SK-MEL-5 (cell line): ENCODE measurements at regions not wholly inside any gene's neighbourhood (a gene's known extent, or its start where the extent isn't known, plus 50 kb on each side); places are given as distances from the start of the nearest gene placed in this dataset.

ENCODE experiments used
- DNase-seq: peaks from one replicate; pipeline ENCODE4 v3.0.0-alpha.2; 2016; ENCODE audit warnings: low read depth, low spot score
- in situ Hi-C: cut with HindIII; loops from 2 replicates; pipeline ENCODE4 v1.10.0; 2016; ENCODE audit warnings: low sequenced_read_pairs, high pct_unique_total_duplicates, low pct_unique_long_range_greater_than_20kb

DNA sequence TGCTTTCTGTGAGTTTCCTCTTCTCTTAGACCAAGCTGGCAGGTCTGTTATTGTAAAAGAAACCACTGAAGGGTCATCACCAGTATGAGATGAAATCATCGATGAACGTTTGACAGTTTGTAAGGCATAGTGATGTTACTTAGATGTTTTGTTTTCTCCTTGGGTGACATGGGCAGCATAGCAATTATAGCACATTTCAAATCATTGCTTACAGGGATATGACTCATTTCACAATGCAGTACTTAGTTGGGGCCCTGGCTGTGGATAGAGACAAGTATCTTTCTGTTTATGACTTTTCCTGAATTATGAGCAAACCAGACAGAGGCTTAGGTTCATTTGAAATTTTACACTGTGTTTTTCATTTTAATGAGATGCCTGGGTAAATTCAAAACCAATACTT, 313.0 kb downstream of the RWDD3 start:
- in situ Hi-C loops = no loop called here
- DNase-seq = no peak

DNA sequence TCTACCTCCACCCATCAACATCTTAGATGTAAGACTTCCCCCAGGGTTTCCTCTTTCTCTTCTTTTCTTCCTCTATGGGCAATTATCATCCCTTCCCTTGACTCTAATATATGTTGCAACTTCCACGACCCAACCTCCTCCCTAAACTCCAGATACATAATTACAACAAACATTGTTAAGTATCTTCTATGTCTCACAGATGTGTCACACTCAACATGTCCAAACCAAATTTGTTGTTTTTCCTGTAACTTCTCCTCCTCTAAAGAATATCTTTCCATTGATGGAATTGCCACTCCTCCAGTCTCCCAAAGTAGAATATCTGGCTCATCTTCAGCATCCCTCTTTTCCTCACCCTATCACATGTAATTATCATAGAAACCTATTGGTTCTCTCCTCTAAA, 314.2 kb downstream of the RWDD3 start:
- in situ Hi-C loops = no loop called here
- DNase-seq = no peak

DNA sequence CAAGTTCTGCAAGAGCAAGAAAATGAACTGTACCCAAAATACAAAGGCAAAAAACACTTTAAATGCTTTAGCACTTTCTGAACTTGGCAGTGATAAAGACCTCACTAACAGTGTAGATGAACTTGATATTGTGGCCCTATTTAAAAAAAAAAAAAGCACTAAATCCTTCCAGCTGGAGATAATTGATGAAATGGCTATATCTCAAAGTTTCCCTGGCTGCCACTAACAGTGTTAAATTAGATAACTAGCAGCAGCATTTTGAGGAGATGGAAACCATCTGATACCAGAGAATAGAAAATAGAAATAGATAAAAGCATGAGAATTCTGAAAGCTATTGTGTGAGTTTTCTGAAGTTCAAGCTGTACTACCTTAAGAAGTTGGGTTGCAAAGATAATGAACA, 317.2 kb downstream of the RWDD3 start:
- DNase-seq = no peak
- in situ Hi-C loops = no loop called here

DNA sequence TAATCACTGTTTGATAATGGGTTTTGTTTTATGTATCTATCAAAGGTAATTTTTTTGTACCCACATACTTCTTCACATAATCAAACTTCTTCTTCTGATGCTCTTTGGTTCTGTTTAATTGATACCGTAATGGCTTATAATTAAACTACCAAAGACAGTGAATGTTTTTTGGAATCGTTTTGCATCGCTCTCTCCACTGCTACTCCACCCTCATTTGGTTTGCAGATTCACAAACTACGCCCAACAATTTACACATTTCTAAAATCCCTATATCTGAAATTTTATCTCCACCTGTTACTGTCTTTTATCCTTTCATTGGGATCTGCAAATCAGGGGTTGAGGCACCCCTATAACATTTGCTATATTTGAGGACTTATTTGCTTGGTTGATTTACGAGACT, 319.6 kb downstream of the RWDD3 start:
- DNase-seq = no peak
- in situ Hi-C loops = no loop called here

DNA sequence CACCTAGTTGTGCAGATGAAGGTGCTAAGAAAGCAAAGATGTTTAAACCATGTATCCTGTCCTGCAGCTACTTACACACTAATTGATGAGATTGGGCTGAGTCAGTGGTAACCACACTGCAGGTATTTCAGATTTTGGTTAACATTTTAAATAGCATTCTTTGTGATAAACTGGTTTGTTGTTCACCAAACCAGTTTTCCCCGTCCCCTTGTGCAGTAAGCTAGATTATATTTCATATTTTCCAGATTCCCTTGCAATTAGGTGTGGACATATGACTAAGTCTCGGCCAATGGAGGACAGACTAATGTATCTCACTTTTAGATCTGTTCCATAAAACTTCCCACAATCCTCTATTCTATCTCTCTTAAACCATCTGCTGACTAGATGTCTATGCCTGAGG, 320.4 kb downstream of the RWDD3 start:
- in situ Hi-C loops = no loop called here
- DNase-seq = no peak

DNA sequence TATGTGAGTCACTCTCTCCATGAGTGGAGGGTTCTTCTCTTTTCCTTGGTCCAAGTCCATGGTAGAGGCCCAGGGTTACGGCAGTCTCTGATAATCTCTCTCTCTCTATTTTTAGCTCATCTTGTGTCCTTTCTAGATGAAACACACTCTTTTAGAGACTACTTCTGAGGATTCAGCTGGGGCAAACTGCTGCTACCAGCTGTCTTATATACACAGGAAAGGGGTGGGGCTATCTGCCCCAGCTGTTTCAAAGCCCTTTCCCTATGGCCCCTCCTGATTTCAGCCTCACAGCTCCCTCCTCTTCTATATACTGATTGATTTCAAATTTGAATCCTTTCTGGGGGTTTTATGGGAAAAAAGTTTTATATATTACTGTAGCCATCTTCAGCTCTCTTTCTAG, 324.8 kb downstream of the RWDD3 start:
- in situ Hi-C loops = no loop called here
- DNase-seq = no peak

DNA sequence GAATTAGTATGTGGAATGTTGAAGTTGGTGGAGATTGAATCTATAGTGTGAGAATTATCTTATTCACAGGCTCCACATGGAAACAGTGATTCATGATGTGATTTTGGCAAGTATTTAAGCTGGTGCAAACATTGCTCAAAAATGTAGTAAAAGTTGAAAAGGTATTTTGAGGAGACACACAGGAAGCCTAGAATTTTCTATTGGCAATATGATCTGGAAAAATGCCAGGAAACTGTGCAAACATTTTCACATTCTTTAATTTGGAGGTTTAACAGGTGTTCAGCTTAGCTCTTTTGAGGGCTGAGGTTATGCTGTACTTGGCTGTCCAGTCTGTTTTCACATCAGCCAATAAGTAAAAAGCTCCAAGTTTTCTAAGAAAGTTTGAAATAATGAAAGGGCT, 327.3 kb downstream of the RWDD3 start:
- in situ Hi-C loops = no loop called here
- no peak for DNase-seq

DNA sequence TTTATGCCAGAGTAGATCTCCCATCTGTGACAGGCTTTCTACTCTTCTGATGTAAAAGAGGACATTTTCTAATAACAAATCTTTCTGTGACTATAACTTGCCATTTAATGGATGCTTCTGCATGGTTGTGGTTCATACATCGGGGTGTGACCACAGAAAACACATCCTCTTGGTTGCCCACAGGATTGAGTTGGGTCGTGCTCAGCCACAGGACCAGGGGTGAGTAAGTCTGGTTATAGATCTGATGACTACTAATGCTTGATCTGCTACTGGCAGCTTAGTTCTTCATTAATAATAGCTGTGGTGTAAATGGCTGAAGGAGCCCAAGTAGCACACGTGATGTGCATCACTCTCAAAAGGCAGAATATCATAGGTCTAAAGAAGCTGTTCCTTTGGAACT, 328.2 kb downstream of the RWDD3 start:
- in situ Hi-C loops = no loop called here
- no peak for DNase-seq

DNA sequence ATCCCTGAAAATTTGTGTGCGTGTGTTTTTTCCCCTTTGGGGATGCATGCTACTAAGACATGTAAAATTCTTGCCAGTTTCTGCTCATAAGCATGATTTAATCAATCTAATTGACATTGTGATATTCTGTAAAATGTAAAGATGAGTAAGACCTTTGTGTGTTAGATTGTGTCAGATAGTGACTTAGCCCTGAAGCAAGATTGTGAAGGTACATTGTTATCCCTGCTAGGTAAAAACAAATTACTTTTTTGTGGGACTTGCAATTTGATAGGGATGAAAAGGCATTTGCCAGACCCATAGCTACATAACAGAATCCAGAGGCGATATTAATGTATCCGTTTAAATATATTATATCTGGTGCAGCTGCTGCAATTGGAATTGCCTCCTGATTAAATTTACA, 338.0 kb downstream of the RWDD3 start:
- no peak for DNase-seq
- in situ Hi-C loops = no loop called here

DNA sequence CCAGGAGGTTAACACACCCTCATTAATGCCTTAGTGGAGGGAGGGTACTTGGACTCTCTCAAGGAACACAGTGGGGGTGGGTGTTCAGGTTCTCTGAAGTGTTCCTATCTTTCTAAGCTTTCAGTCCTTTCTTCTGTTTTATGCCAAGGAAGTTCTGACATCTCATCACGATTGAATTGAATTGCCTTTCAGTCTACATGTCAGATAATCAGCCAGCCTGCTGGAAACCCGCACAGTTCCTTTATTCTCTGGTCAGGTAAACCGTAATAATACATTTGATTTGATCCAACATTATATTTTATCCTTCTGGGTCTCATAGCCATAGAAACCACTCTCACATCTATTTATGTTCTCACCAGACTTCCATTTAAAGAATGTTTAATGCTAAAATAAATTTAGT, 339.0 kb downstream of the RWDD3 start:
- in situ Hi-C loops = no loop called here
- no peak for DNase-seq

DNA sequence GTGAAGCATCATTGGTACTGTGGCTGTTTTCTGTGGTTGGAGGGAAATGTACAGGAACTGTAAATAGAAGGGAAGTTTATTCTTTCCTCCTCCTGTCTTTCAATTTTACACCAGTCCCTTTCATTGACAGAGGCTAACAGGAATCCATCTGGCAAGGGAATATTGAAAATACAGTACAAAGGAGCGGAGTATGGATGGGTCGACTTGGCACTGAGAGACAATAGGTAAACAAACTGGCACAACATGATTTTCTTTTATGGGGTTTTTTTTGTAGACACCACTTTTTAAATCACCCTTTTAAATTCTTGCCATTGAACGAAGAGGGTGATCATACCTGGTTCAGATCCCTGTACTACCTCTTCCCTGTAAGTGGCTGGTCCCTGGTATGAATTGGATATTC, 341.3 kb downstream of the RWDD3 start:
- no peak for DNase-seq
- in situ Hi-C loops = no loop called here

DNA sequence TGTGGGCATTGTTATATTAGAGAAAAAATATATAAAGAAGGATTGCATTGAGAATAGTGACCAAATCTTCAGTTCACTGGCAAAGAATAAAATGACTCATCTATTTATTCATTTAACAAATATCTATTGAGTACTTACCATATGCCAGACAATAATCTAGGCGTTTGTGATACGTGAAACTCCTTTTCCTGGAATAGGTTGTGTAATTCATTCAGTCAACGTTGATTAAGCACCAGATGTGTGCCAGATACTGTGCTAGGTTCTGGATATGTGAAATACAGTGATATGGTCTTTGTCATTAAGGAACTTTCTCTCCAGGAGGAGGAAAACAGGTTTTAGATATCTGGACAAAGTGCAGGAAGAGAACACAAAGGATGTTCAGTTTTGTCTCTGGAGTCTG, 344.5 kb downstream of the RWDD3 start:
- no peak for DNase-seq
- in situ Hi-C loops = no loop called here

DNA sequence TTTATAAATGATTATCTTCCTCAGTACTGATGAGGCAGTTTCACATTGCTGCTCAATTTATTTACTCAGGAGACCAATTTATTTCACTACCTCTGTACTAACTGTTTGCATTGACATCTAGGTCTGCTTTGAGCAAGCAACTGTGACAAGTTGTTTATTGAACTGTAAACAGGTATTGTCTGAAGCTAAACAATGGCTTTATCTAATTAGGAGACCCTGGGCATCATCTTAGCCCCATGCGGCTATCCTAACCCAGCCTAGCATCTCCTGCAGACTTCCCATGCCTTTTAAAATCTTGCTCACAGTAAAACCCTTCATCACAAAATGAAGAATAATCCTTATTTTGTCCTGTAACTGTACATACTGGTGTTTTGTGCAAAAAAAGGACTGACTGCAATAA, 348.2 kb downstream of the RWDD3 start:
- in situ Hi-C loops = no loop called here
- DNase-seq = no peak

DNA sequence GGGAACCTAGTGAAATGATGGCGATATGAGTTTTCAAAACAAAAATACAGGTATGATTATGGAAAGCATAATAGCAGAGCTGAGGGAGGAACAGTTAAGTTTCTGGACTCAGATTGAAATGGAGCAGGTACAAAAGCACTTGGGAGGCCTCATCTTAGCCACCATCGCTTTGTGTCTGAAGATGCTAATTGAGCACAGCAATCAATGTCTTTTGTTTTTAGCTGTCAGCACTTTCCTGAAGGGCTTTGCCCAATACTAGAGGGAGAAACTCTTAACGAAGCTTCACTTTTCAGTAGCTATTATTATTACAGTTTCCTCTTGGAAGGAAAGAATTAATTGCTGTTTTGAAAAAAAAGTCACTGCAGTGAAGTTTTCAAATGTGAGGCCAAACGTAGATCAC, 348.7 kb downstream of the RWDD3 start:
- in situ Hi-C loops = no loop called here
- no peak for DNase-seq

DNA sequence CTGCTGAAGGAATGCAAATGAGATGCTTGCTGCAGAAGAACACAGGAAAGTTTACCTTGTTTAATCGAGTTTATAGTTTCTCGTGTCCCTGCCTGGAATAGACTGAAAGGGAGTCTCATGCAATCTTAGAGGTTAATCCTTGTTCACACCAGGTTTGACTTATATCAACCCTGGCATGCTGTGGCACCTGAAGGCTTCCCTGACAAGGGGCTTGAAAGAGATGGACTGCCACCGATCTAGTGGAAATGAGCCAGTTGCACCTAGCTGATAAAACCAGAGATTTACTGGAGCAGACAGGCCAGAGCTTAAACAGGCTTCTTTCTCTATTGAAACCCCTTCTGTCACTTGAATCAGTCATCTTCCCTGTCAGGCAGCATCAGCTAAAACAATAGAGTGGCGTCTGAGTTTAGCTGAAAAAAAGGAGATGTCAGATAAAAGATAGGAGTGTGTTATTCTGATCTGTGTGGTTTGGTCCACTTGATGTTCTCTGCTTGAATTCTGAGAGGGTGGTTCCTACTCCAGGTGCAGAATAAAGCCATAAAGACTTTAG, 349.7 kb downstream of the RWDD3 start:
- DNase-seq = no peak
- in situ Hi-C loops = no loop called here

DNA sequence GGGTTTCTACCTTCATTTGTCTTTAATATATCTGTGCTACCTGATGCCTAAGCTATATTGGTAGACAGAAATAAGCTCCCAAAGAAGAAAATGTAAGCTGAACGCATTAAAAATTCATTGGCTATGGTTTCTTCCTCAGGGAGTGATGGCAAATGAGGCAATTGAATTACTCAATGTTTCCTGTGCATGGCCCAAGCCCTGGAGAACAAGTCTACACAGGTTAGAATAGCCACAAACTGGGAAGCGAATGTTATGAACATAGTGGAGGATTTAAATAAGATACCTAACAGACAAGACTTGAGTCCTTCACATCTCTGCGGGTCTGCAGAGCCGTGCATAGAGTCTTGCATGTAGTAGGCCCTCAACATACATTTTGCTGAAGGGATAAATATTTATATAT, 350.3 kb downstream of the RWDD3 start:
- DNase-seq = no peak
- in situ Hi-C loops = no loop called here

DNA sequence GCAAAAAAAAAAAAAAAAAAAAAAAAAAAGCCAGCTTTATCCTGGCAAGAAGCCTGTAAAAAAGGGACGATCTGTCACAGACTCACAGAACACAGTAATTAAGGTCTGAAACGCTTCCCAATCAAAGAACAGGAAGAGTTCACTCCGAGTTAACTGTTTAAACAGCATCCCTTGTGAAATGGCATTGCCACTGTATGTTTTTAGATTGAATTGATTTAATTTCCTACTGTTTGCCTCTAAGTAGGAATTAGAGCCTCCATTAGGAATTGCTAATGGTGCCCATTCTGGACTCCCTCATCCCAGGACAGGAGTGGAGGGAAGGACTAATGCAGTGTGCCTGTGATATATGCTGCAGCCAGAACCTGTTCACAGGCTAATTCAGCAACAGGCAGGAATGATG, 370.8 kb downstream of the RWDD3 start:
- in situ Hi-C loops = no loop called here
- DNase-seq = no peak

DNA sequence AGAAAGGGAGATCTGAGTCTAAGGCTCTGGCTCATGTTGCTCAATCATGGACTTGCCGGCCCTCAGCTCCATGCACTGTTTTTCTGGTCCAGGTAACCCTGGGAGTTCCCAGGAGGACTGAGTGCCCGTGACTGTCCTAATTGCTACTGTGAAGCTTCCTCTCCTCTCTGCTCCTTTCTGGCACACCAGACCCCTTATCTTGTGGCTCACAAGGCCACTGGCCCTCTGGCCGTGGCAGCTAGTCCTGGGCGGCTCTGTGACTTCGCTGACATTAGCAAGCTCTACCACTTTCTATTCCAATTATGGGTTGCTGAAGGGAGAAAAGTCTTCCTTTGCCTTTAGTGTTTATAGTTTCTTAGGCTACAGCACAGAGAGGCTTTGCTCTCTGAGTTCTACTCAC, 380.2 kb downstream of the RWDD3 start:
- no peak for DNase-seq

DNA sequence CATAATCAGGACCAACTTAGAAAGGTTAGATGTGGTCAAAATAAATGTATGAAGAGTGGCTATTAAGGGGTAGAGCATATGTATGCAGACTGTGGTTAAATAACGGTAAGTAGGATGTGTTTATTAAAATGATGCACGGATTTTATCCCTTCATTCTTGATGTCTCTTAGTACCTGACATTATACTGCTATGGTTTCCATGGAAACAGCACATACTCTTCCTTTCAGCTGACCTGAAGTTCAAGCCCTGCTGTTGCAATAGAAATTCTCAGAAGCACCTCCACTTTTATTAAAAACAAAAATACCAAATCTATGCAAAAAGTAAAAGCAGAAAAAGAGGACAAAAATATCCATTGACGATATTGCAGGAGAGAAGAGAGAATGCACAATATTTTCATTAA, 381.4 kb downstream of the RWDD3 start:
- in situ Hi-C loops = no loop called here
- no peak for DNase-seq

More for the DNA sequence above, 380.2 kb downstream of the RWDD3 start:
- in situ Hi-C loops = no loop called here

DNA sequence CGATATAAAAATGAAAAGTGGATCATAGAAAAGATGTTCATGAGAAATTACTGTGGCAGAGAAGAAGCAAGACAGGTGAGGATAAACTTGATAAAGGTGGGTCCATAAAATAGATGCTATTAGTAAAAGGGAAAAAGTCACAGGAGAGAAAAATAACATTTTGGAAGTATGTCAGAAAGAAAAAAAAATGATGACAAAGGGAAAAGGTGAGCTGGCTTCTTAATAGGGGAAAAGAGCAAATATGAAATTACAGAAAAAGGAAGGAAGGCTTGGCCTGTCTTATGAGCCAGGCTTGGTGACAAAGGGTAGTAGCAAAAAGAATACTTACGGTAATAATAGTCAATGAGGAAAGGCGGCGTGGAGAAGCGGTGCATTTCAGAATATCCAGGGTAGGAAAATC, 386.1 kb downstream of the RWDD3 start:
- in situ Hi-C loops = no loop called here
- no peak for DNase-seq
